ENCODE measurements at regions not wholly inside any gene's neighbourhood (a gene's known extent, or its start where the extent isn't known, plus 50 kb on each side); places are given as distances from the start of the nearest gene placed in this dataset.

DNA sequence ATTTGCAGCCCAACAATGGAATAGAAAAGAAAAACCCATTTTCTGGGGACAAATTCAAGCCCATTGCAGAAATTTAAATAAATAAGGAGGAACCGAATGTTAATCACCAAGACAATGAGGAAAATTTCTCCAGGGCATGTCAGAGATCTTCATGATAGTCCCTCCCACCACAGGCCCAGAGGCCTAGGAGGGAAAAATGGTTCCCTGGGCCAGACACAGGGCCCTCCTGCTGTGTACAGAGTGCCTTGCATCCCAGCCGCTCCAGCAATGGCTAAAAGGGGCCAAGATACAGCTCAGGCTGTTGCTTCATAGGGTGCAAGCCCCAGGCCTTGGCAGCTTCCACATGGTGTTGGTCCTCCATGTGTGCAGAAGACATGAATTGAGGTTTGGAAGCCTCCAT is 73.4 kb upstream of the FOXE1 start:
- in situ Hi-C loops (cut with MboI; ENCODE audit: low sequenced_read_pairs, unreplicated experiment): no loop called here
- no peak for DNase-seq (ENCODE audit: low spot score)
- TF ChIP-seq, protein P1, sequence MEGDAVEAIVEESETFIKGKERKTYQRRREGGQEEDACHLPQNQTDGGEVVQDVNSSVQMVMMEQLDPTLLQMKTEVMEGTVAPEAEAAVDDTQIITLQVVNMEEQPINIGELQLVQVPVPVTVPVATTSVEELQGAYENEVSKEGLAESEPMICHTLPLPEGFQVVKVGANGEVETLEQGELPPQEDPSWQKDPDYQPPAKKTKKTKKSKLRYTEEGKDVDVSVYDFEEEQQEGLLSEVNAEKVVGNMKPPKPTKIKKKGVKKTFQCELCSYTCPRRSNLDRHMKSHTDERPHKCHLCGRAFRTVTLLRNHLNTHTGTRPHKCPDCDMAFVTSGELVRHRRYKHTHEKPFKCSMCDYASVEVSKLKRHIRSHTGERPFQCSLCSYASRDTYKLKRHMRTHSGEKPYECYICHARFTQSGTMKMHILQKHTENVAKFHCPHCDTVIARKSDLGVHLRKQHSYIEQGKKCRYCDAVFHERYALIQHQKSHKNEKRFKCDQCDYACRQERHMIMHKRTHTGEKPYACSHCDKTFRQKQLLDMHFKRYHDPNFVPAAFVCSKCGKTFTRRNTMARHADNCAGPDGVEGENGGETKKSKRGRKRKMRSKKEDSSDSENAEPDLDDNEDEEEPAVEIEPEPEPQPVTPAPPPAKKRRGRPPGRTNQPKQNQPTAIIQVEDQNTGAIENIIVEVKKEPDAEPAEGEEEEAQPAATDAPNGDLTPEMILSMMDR (IDR thresholded peaks at IDR 0.05; ENCODE audit: borderline replicate concordance, control extremely low read depth, extremely low read depth, insufficient read depth, missing control alignments): no peak

GRCh38 chr9:97781902-97782301 is 71.1 kb upstream of the FOXE1 start:
- TF ChIP-seq, protein P1 (IDR thresholded peaks at IDR 0.05; ENCODE audit: borderline replicate concordance, control extremely low read depth, extremely low read depth, insufficient read depth, missing control alignments): no peak
- in situ Hi-C loops (cut with MboI; ENCODE audit: low sequenced_read_pairs, unreplicated experiment): no loop called here
- DNase-seq (ENCODE audit: low spot score): no peak

GRCh38 chr9:97786341-97786740 is 66.7 kb upstream of the FOXE1 start:
- TF ChIP-seq, protein P1 (IDR thresholded peaks at IDR 0.05; ENCODE audit: borderline replicate concordance, control extremely low read depth, extremely low read depth, insufficient read depth, missing control alignments): no peak
- in situ Hi-C loops (cut with MboI; ENCODE audit: low sequenced_read_pairs, unreplicated experiment): no loop called here
- no peak for DNase-seq (ENCODE audit: low spot score)

GRCh38 chr9:97787551-97787950 is 65.5 kb upstream of the FOXE1 start:
- DNase-seq (ENCODE audit: low spot score): no peak
- in situ Hi-C loops (cut with MboI; ENCODE audit: low sequenced_read_pairs, unreplicated experiment): no loop called here
- TF ChIP-seq, protein P1 (IDR thresholded peaks at IDR 0.05; ENCODE audit: borderline replicate concordance, control extremely low read depth, extremely low read depth, insufficient read depth, missing control alignments): no peak

DNA sequence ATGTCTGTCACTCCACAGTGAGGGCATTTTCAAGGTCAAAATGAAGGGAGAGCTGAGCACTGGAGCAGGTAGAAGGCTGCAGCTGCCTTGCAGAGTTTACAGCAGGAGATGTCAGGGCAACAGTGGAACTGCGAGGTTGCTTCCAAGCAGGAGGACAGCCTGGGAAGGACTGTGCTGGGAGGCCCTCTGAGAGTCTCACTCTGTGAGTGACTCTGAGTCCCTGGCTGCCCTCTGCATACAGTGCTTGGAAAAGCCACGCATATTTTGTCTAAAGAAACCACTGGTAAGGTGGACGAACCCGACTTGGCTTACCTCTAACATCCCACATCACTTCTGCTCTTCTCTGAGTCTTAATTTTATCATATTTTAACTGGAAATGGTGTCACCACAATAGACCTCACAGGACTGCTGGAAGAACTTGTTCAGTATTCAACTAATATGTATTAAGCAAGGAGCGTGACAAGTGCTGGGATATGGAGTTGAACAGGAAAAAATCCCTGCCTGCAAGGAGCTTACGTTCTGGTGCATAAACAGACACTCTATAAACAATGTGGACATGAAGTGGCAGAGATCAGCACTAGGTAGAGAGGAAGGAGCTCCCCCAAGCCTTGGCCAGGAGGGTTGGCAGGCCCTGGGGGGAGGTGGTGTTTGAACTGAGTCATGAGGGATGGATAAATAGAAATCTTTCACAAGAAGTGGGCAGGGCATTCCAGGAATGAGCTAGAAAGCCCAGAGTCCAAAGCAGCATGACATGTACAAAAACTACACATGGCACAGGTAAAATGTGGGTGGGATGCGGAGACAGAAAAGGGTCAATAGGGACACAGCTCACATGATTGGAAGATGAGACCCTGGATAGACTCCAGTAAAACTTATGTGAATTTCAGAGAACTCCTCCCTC is 64.0 kb upstream of the FOXE1 start:
- TF ChIP-seq, protein P1 (IDR thresholded peaks at IDR 0.05; ENCODE audit: borderline replicate concordance, control extremely low read depth, extremely low read depth, insufficient read depth, missing control alignments): no peak
- in situ Hi-C loops (cut with MboI; ENCODE audit: low sequenced_read_pairs, unreplicated experiment): no loop called here
- no peak for DNase-seq (ENCODE audit: low spot score)

GRCh38 chr9:97790542-97790941 is 62.5 kb upstream of the FOXE1 start:
- TF ChIP-seq, protein P1 (IDR thresholded peaks at IDR 0.05; ENCODE audit: borderline replicate concordance, control extremely low read depth, extremely low read depth, insufficient read depth, missing control alignments): no peak
- no peak for DNase-seq (ENCODE audit: low spot score)
- in situ Hi-C loops (cut with MboI; ENCODE audit: low sequenced_read_pairs, unreplicated experiment): no loop called here

All from GM13976 (cell line).